Dedifferentiated amniotic fluid mesenchymal stem cell (primary cell): ENCODE measurements at regions not wholly inside any gene's neighbourhood (a gene's known extent, or its start where the extent isn't known, plus 50 kb on each side); places are given as distances from the start of the nearest gene placed in this dataset.
"Not testable (repeated sequence)": the region's sequence is repeated elsewhere in the genome, so short reads cannot be mapped to it uniquely, and the experiment has no call there.

Experiments
- DNase-seq: peaks from one replicate; pipeline ENCODE4 v3.0.0-alpha.2; 2016; ENCODE audit errors: extremely low spot score

- no peak for DNase-seq
Measured at GRCh38 chr5:23721336-23721735, 213.9 kb downstream of the PRDM9 start.

- no peak for DNase-seq
Measured at GRCh38 chr5:23727271-23727670, 219.9 kb downstream of the PRDM9 start.

- no peak for DNase-seq
Measured at GRCh38 chr5:23730023-23730422, 222.6 kb downstream of the PRDM9 start.

GRCh38 chr5:23740029-23740428 is 232.6 kb downstream of the PRDM9 start:
- DNase-seq, result no peak

GRCh38 chr5:23742701-23743100 is 235.3 kb downstream of the PRDM9 start:
- DNase-seq, result no peak

GRCh38 chr5:23755906-23756305 is 248.5 kb downstream of the PRDM9 start:
- no peak for DNase-seq

- no peak for DNase-seq
Measured at GRCh38 chr5:23756779-23757178, 249.4 kb downstream of the PRDM9 start.

- DNase-seq, result no peak
Measured at GRCh38 chr5:23763170-23763569, 255.8 kb downstream of the PRDM9 start.

- DNase-seq, result no peak
Measured at GRCh38 chr5:23776684-23777083, 269.3 kb downstream of the PRDM9 start.

- not testable (repeated sequence) for DNase-seq
Measured at GRCh38 chr5:23800307-23800706, 292.9 kb downstream of the PRDM9 start.

- DNase-seq, result no peak
Measured at GRCh38 chr5:23820765-23821471, 313.5 kb downstream of the PRDM9 start.

GRCh38 chr5:23823521-23823920 is 316.1 kb downstream of the PRDM9 start:
- DNase-seq, result no peak

- DNase-seq, result no peak
Measured at GRCh38 chr5:23825196-23825595, 317.8 kb downstream of the PRDM9 start.

- DNase-seq, result no peak
Measured at GRCh38 chr5:23840083-23840482, 332.7 kb downstream of the PRDM9 start.

GRCh38 chr5:23864786-23865185 is 357.4 kb downstream of the PRDM9 start:
- DNase-seq, result no peak

GRCh38 chr5:23877847-23878246 is 370.4 kb downstream of the PRDM9 start:
- DNase-seq, result no peak

- DNase-seq, result no peak
Measured at GRCh38 chr5:23884405-23885031, 377.1 kb downstream of the PRDM9 start.

GRCh38 chr5:23893561-23893960 is 386.2 kb downstream of the PRDM9 start:
- DNase-seq, result no peak

GRCh38 chr5:23895614-23896013 is 388.2 kb downstream of the PRDM9 start:
- DNase-seq, result no peak

GRCh38 chr5:23930985-23931384 is 423.6 kb downstream of the PRDM9 start:
- no peak for DNase-seq

GRCh38 chr5:23951261-23951928 is 444.0 kb downstream of the PRDM9 start:
- DNase-seq, result not testable (repeated sequence)

- no peak for DNase-seq
Measured at GRCh38 chr5:23963449-23963848, 456.0 kb downstream of the PRDM9 start.

GRCh38 chr5:23977365-23977764 is 470.0 kb downstream of the PRDM9 start:
- DNase-seq, result no peak
